LNCAP (cell line): ENCODE measurements at regions not wholly inside any gene's neighbourhood (a gene's known extent, or its start where the extent isn't known, plus 50 kb on each side); places are given as distances from the start of the nearest gene placed in this dataset.

Experiments used
- CTCF ChIP-seq: fragments of 450-650 bp; IDR thresholded peaks from 2 replicates; pipeline ENCODE4 v1.5.1; 2017; ENCODE audit warnings: mild to moderate bottlenecking

- no peak for TF ChIP-seq CTCF
Observed at GRCh38 chr5:61912559-61912958, 393.4 kb upstream of the KIF2A start.

- TF ChIP-seq CTCF, result no peak
Observed at GRCh38 chr5:61915646-61916045, 390.4 kb upstream of the KIF2A start.

GRCh38 chr5:61916621-61917620 lies 389.1 kb upstream of the KIF2A start:
- no peak for TF ChIP-seq CTCF

GRCh38 chr5:61918611-61919010 lies 387.4 kb upstream of the KIF2A start:
- TF ChIP-seq CTCF, result no peak

GRCh38 chr5:61919920-61920319 lies 386.1 kb upstream of the KIF2A start:
- no peak for TF ChIP-seq CTCF

GRCh38 chr5:61924251-61924650 lies 381.8 kb upstream of the KIF2A start:
- no peak for TF ChIP-seq CTCF

DNA sequence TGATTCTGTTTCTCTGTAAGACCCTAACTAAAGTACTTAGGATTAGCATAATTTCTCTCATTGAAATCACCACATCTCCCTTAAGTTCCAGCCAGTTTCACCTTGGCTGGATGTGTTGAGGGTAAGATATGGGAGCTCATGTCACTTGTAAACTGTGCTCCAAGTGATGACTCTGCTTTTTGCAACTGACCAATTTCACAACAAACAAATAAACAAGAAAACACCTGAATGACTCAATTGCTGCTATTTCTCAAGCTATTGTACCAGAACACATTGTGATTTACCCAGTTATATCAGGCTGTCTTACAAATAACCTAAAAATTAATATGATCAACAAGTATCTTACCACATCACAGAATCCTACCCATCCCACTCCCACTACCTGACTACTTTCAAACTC lies 379.1 kb upstream of the KIF2A start:
- TF ChIP-seq CTCF, result no peak
